NCI-H2227 treated with DMSO at 0.1 percent for 48 hours (cell line): ENCODE measurements at regions not wholly inside any gene's neighbourhood (a gene's known extent, or its start where the extent isn't known, plus 50 kb on each side); places are given as distances from the start of the nearest gene placed in this dataset.
"Not testable (repeated sequence)": the region's sequence is repeated elsewhere in the genome, so short reads cannot be mapped to it uniquely, and the experiment has no call there.

Experiments used
- DNase-seq: peaks from one replicate; lab custom pipeline; 2025; lab: John Stamatoyannopoulos, UW

- DNase-seq = no peak
Measured at GRCh38 chr5:166068547-166069335, 2222.7 kb upstream of the WWC1 start.

- DNase-seq = no peak
Measured at GRCh38 chr5:166073901-166074581, 2217.4 kb upstream of the WWC1 start.

GRCh38 chr5:166074582-166075481 is 2216.6 kb upstream of the WWC1 start:
- DNase-seq = no peak

- no peak for DNase-seq
Measured at GRCh38 chr5:166083183-166083959, 2208.1 kb upstream of the WWC1 start.

GRCh38 chr5:166086568-166086967 is 2204.9 kb upstream of the WWC1 start:
- DNase-seq = no peak

GRCh38 chr5:166088389-166089039 is 2202.9 kb upstream of the WWC1 start:
- no peak for DNase-seq

- no peak for DNase-seq
Measured at GRCh38 chr5:166091931-166092330, 2199.5 kb upstream of the WWC1 start.

GRCh38 chr5:166093312-166093711 is 2198.1 kb upstream of the WWC1 start:
- DNase-seq = no peak

- no peak for DNase-seq
Measured at GRCh38 chr5:166102947-166103346, 2188.5 kb upstream of the WWC1 start.

- DNase-seq = no peak
Measured at GRCh38 chr5:166111021-166111420, 2180.4 kb upstream of the WWC1 start.

- no peak for DNase-seq
Measured at GRCh38 chr5:166117072-166118066, 2174.1 kb upstream of the WWC1 start.

- no peak for DNase-seq
Measured at GRCh38 chr5:166119506-166119905, 2171.9 kb upstream of the WWC1 start.

- no peak for DNase-seq
Measured at GRCh38 chr5:166123717-166124116, 2167.7 kb upstream of the WWC1 start.

- DNase-seq = no peak
Measured at GRCh38 chr5:166127766-166128570, 2163.5 kb upstream of the WWC1 start.

GRCh38 chr5:166145107-166145506 is 2146.3 kb upstream of the WWC1 start:
- not testable (repeated sequence) for DNase-seq

- no peak for DNase-seq
Measured at GRCh38 chr5:166163996-166164610, 2127.3 kb upstream of the WWC1 start.

- DNase-seq = no peak
Measured at GRCh38 chr5:166165596-166165995, 2125.8 kb upstream of the WWC1 start.

- no peak for DNase-seq
Measured at GRCh38 chr5:166166071-166166470, 2125.4 kb upstream of the WWC1 start.

- no peak for DNase-seq
Measured at GRCh38 chr5:166172597-166172996, 2118.8 kb upstream of the WWC1 start.
